Central memory CD8-positive, alpha-beta T cell (primary cell): ENCODE measurements at regions not wholly inside any gene's neighbourhood (a gene's known extent, or its start where the extent isn't known, plus 50 kb on each side); places are given as distances from the start of the nearest gene placed in this dataset.

Experiments
- ATAC-seq: fragments of 150-1000 bp; cut with Tn5 transposase; replicated peaks from 2 replicates; pipeline ENCODE4 v1.10.0; 2022; ENCODE audit warnings: mild to moderate bottlenecking, moderate FRiP score, moderate number of reproducible peaks; ENCODE audit not compliant: poor library complexity, severe bottlenecking; ENCODE audit errors: extremely low read depth
- DNase-seq, 2 donors: peaks; one replicate each; pipeline ENCODE4 v3.0.0; 2021; ENCODE audit warnings: low spot score in 2 of 2
- H3K27ac Mint-ChIP-seq: one replicate; pipeline ENCODE4 v1.8.0; 2022; ENCODE audit warnings: low read depth, mild to moderate bottlenecking, moderate library complexity, mixed read lengths
- H3K27me3 Mint-ChIP-seq: one replicate; pipeline ENCODE4 v1.8.0; 2022; ENCODE audit warnings: mixed read lengths
- H3K36me3 Mint-ChIP-seq: one replicate; pipeline ENCODE4 v1.8.0; 2022; ENCODE audit warnings: mild to moderate bottlenecking, moderate library complexity, mixed read lengths; ENCODE audit not compliant: insufficient read depth
- H3K4me1 Mint-ChIP-seq: one replicate; pipeline ENCODE4 v1.8.0; 2022; ENCODE audit warnings: mixed read lengths
- H3K4me3 Mint-ChIP-seq: one replicate; pipeline ENCODE4 v1.8.0; 2022; ENCODE audit warnings: mild to moderate bottlenecking, moderate library complexity, mixed read lengths
- H3K9me3 Mint-ChIP-seq: one replicate; pipeline ENCODE4 v1.8.0; 2022; ENCODE audit warnings: mixed read lengths

DNA sequence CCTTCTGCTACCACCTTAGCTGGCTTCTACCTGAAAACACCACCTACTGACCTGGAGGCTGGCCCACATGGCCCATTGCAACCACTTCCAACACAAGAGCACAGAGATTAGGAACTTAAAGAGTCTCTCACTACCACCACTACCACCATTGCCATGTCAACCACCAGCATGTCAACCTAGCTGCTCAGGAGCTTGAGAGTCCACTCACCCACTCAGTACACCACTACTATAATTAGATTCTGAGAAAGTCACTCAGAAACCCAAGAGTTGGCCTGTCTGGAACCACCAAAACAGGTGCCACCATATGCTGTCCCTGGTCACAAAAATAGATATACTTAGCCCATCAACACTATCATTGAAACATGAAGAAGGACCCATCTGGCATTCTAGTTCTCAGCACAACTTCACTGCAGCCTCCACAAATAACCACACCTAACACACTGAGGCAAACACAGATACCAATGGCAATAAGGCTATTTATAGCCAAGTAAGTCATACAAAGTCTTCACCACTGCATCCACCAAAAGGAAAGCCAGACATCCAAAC is 806.7 kb upstream of the EPHA6 start:
- Mint-ChIP-seq H3K27me3 (no peaks in the 10 kb centered on the region), H3K36me3 (no peaks in the 10 kb centered on the region), H3K27ac (no peak overlapping the region), H3K9me3 (peaks cover 9% of the 10 kb centered on the region), H3K4me1 (no peaks in the 10 kb centered on the region), H3K4me3 (no peak overlapping the region)
- DNase-seq (no peak), ATAC-seq (no peak)

- Mint-ChIP-seq H3K4me1 (no peaks in the 10 kb centered on the region), H3K27me3 (no peaks in the 10 kb centered on the region), H3K4me3 (no peak overlapping the region), H3K36me3 (no peaks in the 10 kb centered on the region), H3K27ac (no peak overlapping the region), H3K9me3 (peaks cover 4% of the 10 kb centered on the region)
- DNase-seq: no peak
- ATAC-seq: no peak
Observed at GRCh38 chr3:96012939-96013338, 801.5 kb upstream of the EPHA6 start.

DNA sequence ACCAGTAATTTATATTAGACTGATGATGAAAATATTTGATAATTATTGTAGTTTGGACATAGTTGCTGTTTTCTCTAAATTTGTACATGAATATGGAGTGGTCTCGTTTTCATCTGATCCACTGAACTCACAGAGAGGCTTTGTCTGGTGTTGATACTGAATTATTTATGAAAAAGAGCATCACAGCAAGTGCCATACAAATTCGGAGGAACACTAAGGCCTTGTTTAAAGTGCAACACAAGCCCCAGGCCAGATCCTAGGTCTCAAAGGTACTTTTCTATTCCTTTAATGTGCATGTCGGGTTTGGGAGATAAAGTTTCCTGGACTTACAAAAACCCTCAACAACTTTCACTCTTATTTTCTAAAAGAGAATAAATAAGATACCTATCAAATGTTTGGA is 796.8 kb upstream of the EPHA6 start:
- no peaks in the 10 kb centered on the region for H3K4me1 Mint-ChIP-seq
- no peaks in the 10 kb centered on the region for H3K9me3 Mint-ChIP-seq
- H3K4me3 Mint-ChIP-seq: no peak overlapping the region
- no peak for DNase-seq
- no peak overlapping the region for H3K27ac Mint-ChIP-seq
- H3K27me3 Mint-ChIP-seq: no peaks in the 10 kb centered on the region
- H3K36me3 Mint-ChIP-seq: no peaks in the 10 kb centered on the region
- ATAC-seq: no peak

DNA sequence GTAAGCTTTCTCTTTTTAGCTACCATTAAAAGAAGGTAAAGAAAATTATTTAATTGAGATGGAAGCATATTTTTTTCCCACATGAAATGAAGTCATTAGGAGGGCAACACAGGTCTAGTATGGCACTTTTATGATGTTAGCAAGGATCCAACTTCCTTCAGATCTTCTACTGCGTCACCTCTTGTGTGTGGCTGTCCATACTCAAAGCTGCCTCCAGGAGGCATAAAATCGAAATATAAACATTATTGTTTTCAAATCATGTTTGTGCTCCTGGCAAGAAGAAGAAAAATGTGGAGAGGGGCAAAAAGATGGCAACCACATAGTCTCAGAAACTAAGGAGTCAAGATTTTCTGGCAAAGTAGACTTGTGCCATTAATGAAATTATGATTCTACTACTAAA is 791.7 kb upstream of the EPHA6 start:
- no peaks in the 10 kb centered on the region for H3K4me1 Mint-ChIP-seq
- ATAC-seq: no peak
- no peaks in the 10 kb centered on the region for H3K27me3 Mint-ChIP-seq
- peaks cover 2% of the 10 kb centered on the region for H3K36me3 Mint-ChIP-seq
- no peaks in the 10 kb centered on the region for H3K9me3 Mint-ChIP-seq
- no peak overlapping the region for H3K4me3 Mint-ChIP-seq
- no peak for DNase-seq
- no peak overlapping the region for H3K27ac Mint-ChIP-seq

DNA sequence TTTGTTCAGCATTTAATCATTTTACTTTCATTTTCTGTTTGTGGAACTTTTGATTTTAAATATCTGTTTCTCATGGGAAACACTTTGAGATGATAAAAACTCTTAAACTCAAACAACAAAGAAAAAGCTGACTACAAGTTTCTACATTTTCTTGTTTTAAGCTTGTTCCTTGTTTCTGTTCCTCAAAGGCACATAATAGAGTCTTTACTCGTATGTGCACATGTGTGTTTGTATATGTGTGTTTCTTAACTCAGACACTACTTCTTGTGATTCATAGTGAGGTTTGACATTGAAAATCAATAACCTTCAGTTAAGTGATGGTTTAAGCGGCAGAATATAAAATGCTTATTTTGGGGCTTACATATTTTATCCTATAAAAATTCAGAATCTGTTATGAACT is 786.7 kb upstream of the EPHA6 start:
- no peak overlapping the region for H3K27ac Mint-ChIP-seq
- ATAC-seq: no peak

DNA sequence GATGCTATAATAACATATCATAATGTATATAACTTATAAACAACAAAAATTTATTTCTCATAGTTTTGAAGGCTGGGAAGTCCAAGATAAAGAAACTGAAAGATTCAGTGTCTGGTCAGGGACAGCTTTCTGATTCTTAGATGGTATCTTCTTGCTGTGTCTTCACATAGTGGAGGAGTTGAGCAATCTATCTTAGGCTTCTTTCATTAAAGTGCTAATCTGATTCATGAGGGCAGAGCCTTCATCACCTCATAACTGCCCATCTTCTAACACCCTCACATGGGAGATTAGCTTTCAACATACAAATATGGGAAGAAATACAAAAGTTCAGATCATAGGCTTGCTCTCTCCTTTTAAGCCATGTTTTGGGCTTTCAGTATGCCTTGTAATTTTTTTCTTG is 774.8 kb upstream of the EPHA6 start:
- Mint-ChIP-seq H3K4me3 (no peak overlapping the region), H3K9me3 (peaks cover 11% of the 10 kb centered on the region), H3K36me3 (peaks cover 1% of the 10 kb centered on the region), H3K27me3 (no peaks in the 10 kb centered on the region), H3K27ac (no peak overlapping the region), H3K4me1 (no peaks in the 10 kb centered on the region)
- DNase-seq: no peak
- ATAC-seq: no peak

More for the DNA sequence above, 786.7 kb upstream of the EPHA6 start:
- Mint-ChIP-seq H3K4me1 (no peaks in the 10 kb centered on the region), H3K27me3 (no peaks in the 10 kb centered on the region), H3K36me3 (peaks cover 2% of the 10 kb centered on the region), H3K9me3 (no peaks in the 10 kb centered on the region), H3K4me3 (no peak overlapping the region)
- DNase-seq: no peak

- ATAC-seq: no peak
- no peaks in the 10 kb centered on the region for H3K4me1 Mint-ChIP-seq
- no peaks in the 10 kb centered on the region for H3K27me3 Mint-ChIP-seq
- H3K9me3 Mint-ChIP-seq: peaks cover 14% of the 10 kb centered on the region
- H3K36me3 Mint-ChIP-seq: no peaks in the 10 kb centered on the region
- no peak for DNase-seq
- no peak overlapping the region for H3K27ac Mint-ChIP-seq
- H3K4me3 Mint-ChIP-seq: no peak overlapping the region
Observed at GRCh38 chr3:96059301-96059700, 755.1 kb upstream of the EPHA6 start.

GRCh38 chr3:96069065-96069464 is 745.3 kb upstream of the EPHA6 start:
- peaks cover 9% of the 10 kb centered on the region for H3K9me3 Mint-ChIP-seq
- ATAC-seq (no peak), DNase-seq (no peak)
- no peaks in the 10 kb centered on the region for H3K36me3 Mint-ChIP-seq
- no peak overlapping the region for H3K4me3 Mint-ChIP-seq
- no peak overlapping the region for H3K27ac Mint-ChIP-seq
- no peaks in the 10 kb centered on the region for H3K27me3 Mint-ChIP-seq
- H3K4me1 Mint-ChIP-seq: no peaks in the 10 kb centered on the region

DNA sequence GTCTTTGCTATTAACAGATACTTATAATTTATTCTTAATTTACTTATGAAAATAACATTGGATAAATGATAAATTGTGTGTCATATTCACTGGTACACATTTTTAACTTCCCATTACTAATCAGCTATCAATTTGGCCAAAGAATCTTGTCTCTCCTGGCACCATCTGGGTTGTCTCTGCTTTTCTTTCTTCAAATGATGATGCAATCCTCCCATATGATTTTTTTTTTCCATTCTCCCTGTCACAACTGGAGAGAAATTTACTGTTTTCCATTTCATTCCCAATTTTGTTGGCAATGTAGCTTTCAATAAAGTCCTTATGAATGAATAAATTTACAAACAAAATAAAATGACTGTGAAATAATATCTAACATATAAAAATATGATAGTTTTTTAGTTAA is 743.7 kb upstream of the EPHA6 start:
- no peak for ATAC-seq
- Mint-ChIP-seq H3K9me3 (peaks cover 12% of the 10 kb centered on the region), H3K27me3 (no peaks in the 10 kb centered on the region), H3K36me3 (no peaks in the 10 kb centered on the region), H3K27ac (no peak overlapping the region), H3K4me3 (no peak overlapping the region), H3K4me1 (no peaks in the 10 kb centered on the region)
- no peak for DNase-seq

DNA sequence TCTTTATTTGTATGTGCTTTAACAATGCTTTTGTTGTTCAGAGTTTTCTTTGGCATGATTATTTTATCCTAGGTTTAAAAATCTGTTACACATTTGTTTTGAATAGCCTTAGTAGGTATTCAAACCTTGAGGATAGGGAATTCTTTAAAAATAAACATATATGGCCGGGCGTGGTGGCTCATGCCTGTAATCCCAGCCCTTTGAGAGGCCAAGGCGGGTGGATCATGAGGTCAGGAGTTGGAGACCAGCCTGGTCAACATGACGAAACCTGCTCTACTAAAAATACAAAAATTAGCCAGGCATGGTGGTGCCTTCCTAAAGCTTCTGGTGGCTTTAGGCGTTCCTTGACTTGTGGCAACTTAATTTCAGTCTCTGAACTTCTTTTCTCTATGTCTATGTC is 743.3 kb upstream of the EPHA6 start:
- no peak overlapping the region for H3K27ac Mint-ChIP-seq
- H3K27me3 Mint-ChIP-seq: no peaks in the 10 kb centered on the region
- H3K4me1 Mint-ChIP-seq: no peaks in the 10 kb centered on the region
- no peak overlapping the region for H3K4me3 Mint-ChIP-seq
- ATAC-seq: no peak
- H3K36me3 Mint-ChIP-seq: no peaks in the 10 kb centered on the region
- DNase-seq: no peak
- H3K9me3 Mint-ChIP-seq: peaks cover 16% of the 10 kb centered on the region

GRCh38 chr3:96072226-96072625 is 742.2 kb upstream of the EPHA6 start:
- ATAC-seq: no peak
- H3K9me3 Mint-ChIP-seq: peaks cover 18% of the 10 kb centered on the region
- H3K36me3 Mint-ChIP-seq: no peaks in the 10 kb centered on the region

DNA sequence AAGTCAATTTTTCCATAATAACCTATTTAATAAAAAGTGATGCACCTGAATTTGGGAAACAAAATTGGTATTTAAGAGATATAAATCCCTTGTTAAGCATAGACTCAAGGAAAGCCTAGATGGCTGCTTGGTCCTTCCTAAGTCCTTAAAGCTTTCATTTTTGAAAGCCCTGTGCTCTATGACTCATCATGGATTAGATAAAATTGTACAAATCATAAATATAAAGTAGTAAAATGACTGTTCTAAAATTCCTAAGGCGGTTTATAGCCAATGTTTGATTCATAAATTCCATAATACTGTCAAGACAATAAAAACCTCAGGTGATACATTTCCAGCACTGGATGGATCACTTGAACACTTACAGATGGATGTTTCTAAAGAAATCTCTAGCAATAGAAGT is 730.8 kb upstream of the EPHA6 start:
- ATAC-seq: no peak
- no peak overlapping the region for H3K4me3 Mint-ChIP-seq

More at GRCh38 chr3:96072226-96072625, 742.2 kb upstream of the EPHA6 start:
- Mint-ChIP-seq H3K27me3 (no peaks in the 10 kb centered on the region), H3K4me1 (no peaks in the 10 kb centered on the region), H3K27ac (no peak overlapping the region), H3K4me3 (no peak overlapping the region)
- no peak for DNase-seq

GRCh38 chr3:96086018-96086417 is 728.4 kb upstream of the EPHA6 start:
- no peak for DNase-seq
- H3K4me1 Mint-ChIP-seq: no peaks in the 10 kb centered on the region
- no peak for ATAC-seq
- no peak overlapping the region for H3K27ac Mint-ChIP-seq
- H3K9me3 Mint-ChIP-seq: no peaks in the 10 kb centered on the region
- no peaks in the 10 kb centered on the region for H3K36me3 Mint-ChIP-seq
- H3K27me3 Mint-ChIP-seq: no peaks in the 10 kb centered on the region
- no peak overlapping the region for H3K4me3 Mint-ChIP-seq

More for the DNA sequence above, 730.8 kb upstream of the EPHA6 start:
- Mint-ChIP-seq H3K27me3 (no peaks in the 10 kb centered on the region), H3K36me3 (no peaks in the 10 kb centered on the region), H3K4me1 (no peaks in the 10 kb centered on the region), H3K27ac (no peak overlapping the region), H3K9me3 (no peaks in the 10 kb centered on the region)
- no peak for DNase-seq
